ENCODE measurements at regions not wholly inside any gene's neighbourhood (a gene's known extent, or its start where the extent isn't known, plus 50 kb on each side); places are given as distances from the start of the nearest gene placed in this dataset.

- no peaks in the 10 kb centered on the region for H4K20me1 ChIP-seq (ENCODE audit: insufficient read depth)
- no peaks in the 10 kb centered on the region for H3K27me3 ChIP-seq (ENCODE audit: insufficient read depth, low read depth, low read length)
- no peaks in the 10 kb centered on the region for H3K9me3 ChIP-seq (ENCODE audit: low read length)
- H3F3A ChIP-seq (ENCODE audit: insufficient read depth, low read length, poor library complexity, severe bottlenecking), result no peaks in the 10 kb centered on the region
- no peaks in the 10 kb centered on the region for H3K36me3 ChIP-seq (ENCODE audit: insufficient read depth, low read length)
- TF ChIP-seq SMC3 (conservative IDR thresholded peaks at IDR 0.05; ENCODE audit: poor library complexity) (no peak), REST (IDR thresholded peaks at IDR 0.05; ENCODE audit: borderline replicate concordance) (no peak), POLR2AphosphoS5 (IDR thresholded peaks at IDR 0.05) (no peak), TAF1 (IDR thresholded peaks at IDR 0.05; ENCODE audit: low read depth) (no peak), EP300 (conservative IDR thresholded peaks at IDR 0.05; ENCODE audit: poor library complexity, severe bottlenecking) (no peak), EZH2 (IDR thresholded peaks at IDR 0.05; ENCODE audit: borderline replicate concordance, insufficient read depth, low read length, poor library complexity, severe bottlenecking) (no peak), RAD21 (conservative IDR thresholded peaks at IDR 0.05) (no peak)
- no peak overlapping the region for H3K9ac ChIP-seq (ENCODE audit: low read length)
- no peaks in the 10 kb centered on the region for H3K79me2 ChIP-seq (replicated peaks; ENCODE audit: insufficient read depth, low read length)
- no peak overlapping the region for H2AFZ ChIP-seq (ENCODE audit: low read depth, low read length)
- no peak overlapping the region for H3K27ac ChIP-seq (ENCODE audit: low read length)
- H3K9me2 ChIP-seq (ENCODE audit: insufficient read depth, low read length), result no peaks in the 10 kb centered on the region
- no peak overlapping the region for H3K4me3 ChIP-seq (ENCODE audit: low read length)
- no peak overlapping the region for H3K4me2 ChIP-seq (ENCODE audit: low read length)
Measured at GRCh38 chrX:9231491-9231890, 197.6 kb upstream of the FAM9B start.

GRCh38 chrX:9233141-9233540, 199.2 kb upstream of the FAM9B start:
- no peaks in the 10 kb centered on the region for H3K9me3 ChIP-seq (ENCODE audit: low read length)
- no peak overlapping the region for H3K4me2 ChIP-seq (ENCODE audit: low read length)
- H3K9ac ChIP-seq (ENCODE audit: low read length), result no peak overlapping the region
- no peaks in the 10 kb centered on the region for H3K9me2 ChIP-seq (ENCODE audit: insufficient read depth, low read length)
- no peaks in the 10 kb centered on the region for H3F3A ChIP-seq (ENCODE audit: insufficient read depth, low read length, poor library complexity, severe bottlenecking)
- TF ChIP-seq EP300 (conservative IDR thresholded peaks at IDR 0.05; ENCODE audit: poor library complexity, severe bottlenecking), result no peak
- TF ChIP-seq REST (IDR thresholded peaks at IDR 0.05; ENCODE audit: borderline replicate concordance), result no peak
- no peak for TF ChIP-seq TAF1 (IDR thresholded peaks at IDR 0.05; ENCODE audit: low read depth)
- TF ChIP-seq CTCF (IDR thresholded peaks at IDR 0.05; ENCODE audit: poor library complexity, severe bottlenecking), result no peak
- TF ChIP-seq SMC3 (conservative IDR thresholded peaks at IDR 0.05; ENCODE audit: poor library complexity), result no peak
- no peak for TF ChIP-seq RAD21 (conservative IDR thresholded peaks at IDR 0.05)
- no peak for TF ChIP-seq EZH2 (IDR thresholded peaks at IDR 0.05; ENCODE audit: borderline replicate concordance, insufficient read depth, low read length, poor library complexity, severe bottlenecking)
- TF ChIP-seq POLR2AphosphoS5 (IDR thresholded peaks at IDR 0.05), result no peak
- no peak for TF ChIP-seq MXI1 (conservative IDR thresholded peaks at IDR 0.05; ENCODE audit: poor library complexity, severe bottlenecking)
- H3K79me2 ChIP-seq (replicated peaks; ENCODE audit: insufficient read depth, low read length), result no peaks in the 10 kb centered on the region
- no peaks in the 10 kb centered on the region for H4K20me1 ChIP-seq (ENCODE audit: insufficient read depth)
- H3K36me3 ChIP-seq (ENCODE audit: insufficient read depth, low read length), result no peaks in the 10 kb centered on the region
- H3K4me3 ChIP-seq (ENCODE audit: low read length), result no peak overlapping the region
- no peak overlapping the region for H3K27ac ChIP-seq (ENCODE audit: low read length)
- no peaks in the 10 kb centered on the region for H3K27me3 ChIP-seq (ENCODE audit: insufficient read depth, low read depth, low read length)
- no peak overlapping the region for H2AFZ ChIP-seq (ENCODE audit: low read depth, low read length)
